IPS-20b (cell line): ENCODE measurements at regions not wholly inside any gene's neighbourhood (a gene's known extent, or its start where the extent isn't known, plus 50 kb on each side); places are given as distances from the start of the nearest gene placed in this dataset.
"Not testable (repeated sequence)": the region's sequence is repeated elsewhere in the genome, so short reads cannot be mapped to it uniquely, and the experiment has no call there.

Source experiments
- H3K27ac ChIP-seq: one replicate; pipeline ENCODE4 v1.5.1; 2013; ENCODE audit warnings: low read length
- H3K27me3 ChIP-seq: 2 replicates; pipeline ENCODE4 v1.6.1; 2013; ENCODE audit warnings: mild to moderate bottlenecking, low read length, inconsistent platforms; ENCODE audit not compliant: insufficient read depth
- H3K36me3 ChIP-seq: 2 replicates; pipeline ENCODE4 v1.6.1; 2013; ENCODE audit warnings: low read depth, mild to moderate bottlenecking, inconsistent platforms, low read length, moderate library complexity; ENCODE audit not compliant: insufficient read depth
- H3K4me1 ChIP-seq: 2 replicates; pipeline ENCODE4 v1.6.1; 2013; ENCODE audit warnings: mild to moderate bottlenecking, control low read depth, inconsistent platforms, low read length, moderate library complexity; ENCODE audit not compliant: insufficient read depth
- H3K4me3 ChIP-seq: 2 replicates; pipeline ENCODE4 v1.5.1; 2013; ENCODE audit warnings: mild to moderate bottlenecking, low read length, inconsistent platforms
- H3K9ac ChIP-seq: 2 replicates; pipeline ENCODE4 v1.6.1; 2013; ENCODE audit warnings: low read depth, mild to moderate bottlenecking, inconsistent platforms, low read length, moderate library complexity
- H3K9me3 ChIP-seq: 2 replicates; pipeline ENCODE4 v1.6.1; 2013; ENCODE audit warnings: mild to moderate bottlenecking, low read depth, low read length, inconsistent platforms; ENCODE audit not compliant: insufficient read depth

GRCh38 chr11:22528612-22529429 lies 96.8 kb downstream of the FANCF start:
- not testable (repeated sequence) for H3K36me3 ChIP-seq, H3K4me1 ChIP-seq, H3K27me3 ChIP-seq, H3K9me3 ChIP-seq, H3K27ac ChIP-seq
- peak overlapping the region; percentile 72 for H3K4me3 ChIP-seq
- H3K9ac ChIP-seq: peak overlapping the region; percentile 72

GRCh38 chr11:22522225-22522624 lies 103.4 kb downstream of the FANCF start:
- no peaks in the 10 kb centered on the region for H3K4me1 ChIP-seq
- no peaks in the 10 kb centered on the region for H3K9me3 ChIP-seq

GRCh38 chr11:22521226-22521625 lies 104.4 kb downstream of the FANCF start:
- Histone ChIP-seq H3K4me3 (no peak overlapping the region), H3K9me3 (no peaks in the 10 kb centered on the region), H3K4me1 (no peaks in the 10 kb centered on the region), H3K36me3 (no peaks in the 10 kb centered on the region), H3K9ac (no peak overlapping the region), H3K27me3 (no peaks in the 10 kb centered on the region), H3K27ac (no peak overlapping the region)

More at GRCh38 chr11:22522225-22522624, 103.4 kb downstream of the FANCF start:
- Histone ChIP-seq H3K9ac (no peak overlapping the region), H3K27me3 (no peaks in the 10 kb centered on the region), H3K36me3 (no peaks in the 10 kb centered on the region), H3K27ac (no peak overlapping the region), H3K4me3 (no peak overlapping the region)

GRCh38 chr11:22520521-22520920 lies 105.1 kb downstream of the FANCF start:
- no peaks in the 10 kb centered on the region for H3K27me3 ChIP-seq
- H3K36me3 ChIP-seq: no peaks in the 10 kb centered on the region
- no peak overlapping the region for H3K4me3 ChIP-seq
- H3K9ac ChIP-seq: no peak overlapping the region
- no peaks in the 10 kb centered on the region for H3K4me1 ChIP-seq
- H3K9me3 ChIP-seq: no peaks in the 10 kb centered on the region
- no peak overlapping the region for H3K27ac ChIP-seq

- not testable (repeated sequence) for H3K4me3 ChIP-seq, H3K27me3 ChIP-seq, H3K9ac ChIP-seq, H3K27ac ChIP-seq, H3K9me3 ChIP-seq, H3K4me1 ChIP-seq, H3K36me3 ChIP-seq
Observed at GRCh38 chr11:22518344-22518743, 107.3 kb downstream of the FANCF start.

GRCh38 chr11:22516111-22516510 lies 109.5 kb downstream of the FANCF start:
- H3K36me3 ChIP-seq: no peaks in the 10 kb centered on the region
- no peak overlapping the region for H3K4me3 ChIP-seq
- no peak overlapping the region for H3K27ac ChIP-seq
- no peaks in the 10 kb centered on the region for H3K9me3 ChIP-seq
- H3K27me3 ChIP-seq: no peaks in the 10 kb centered on the region
- H3K9ac ChIP-seq: no peak overlapping the region
- peaks cover 5% of the 10 kb centered on the region; the same call in 1 of the 2 replicates for H3K4me1 ChIP-seq

- no peak overlapping the region for H3K9ac ChIP-seq
Observed at GRCh38 chr11:22512457-22512856, 113.2 kb downstream of the FANCF start.

GRCh38 chr11:22510741-22511140 lies 114.9 kb downstream of the FANCF start:
- no peaks in the 10 kb centered on the region for H3K27me3 ChIP-seq
- no peak overlapping the region for H3K9ac ChIP-seq
- H3K27ac ChIP-seq: no peak overlapping the region
- H3K4me3 ChIP-seq: no peak overlapping the region
- peaks cover 12% of the 10 kb centered on the region; the same call in 1 of the 2 replicates for H3K4me1 ChIP-seq
- H3K36me3 ChIP-seq: no peaks in the 10 kb centered on the region
- no peaks in the 10 kb centered on the region for H3K9me3 ChIP-seq

More at GRCh38 chr11:22512457-22512856, 113.2 kb downstream of the FANCF start:
- Histone ChIP-seq H3K4me1 (peaks cover 12% of the 10 kb centered on the region; the same call in 1 of the 2 replicates), H3K27me3 (no peaks in the 10 kb centered on the region), H3K4me3 (no peak overlapping the region), H3K36me3 (no peaks in the 10 kb centered on the region), H3K9me3 (no peaks in the 10 kb centered on the region), H3K27ac (no peak overlapping the region)

GRCh38 chr11:22510010-22510409 lies 115.6 kb downstream of the FANCF start:
- Histone ChIP-seq H3K27me3 (no peaks in the 10 kb centered on the region), H3K9me3 (no peaks in the 10 kb centered on the region), H3K27ac (no peak overlapping the region), H3K9ac (no peak overlapping the region), H3K36me3 (no peaks in the 10 kb centered on the region), H3K4me1 (peaks cover 12% of the 10 kb centered on the region; the same call in 1 of the 2 replicates), H3K4me3 (no peak overlapping the region)

GRCh38 chr11:22508665-22509064 lies 117.0 kb downstream of the FANCF start:
- Histone ChIP-seq H3K27me3 (no peaks in the 10 kb centered on the region), H3K36me3 (no peaks in the 10 kb centered on the region), H3K9me3 (no peaks in the 10 kb centered on the region), H3K4me3 (no peak overlapping the region), H3K4me1 (peaks cover 12% of the 10 kb centered on the region; the same call in 1 of the 2 replicates), H3K9ac (no peak overlapping the region), H3K27ac (no peak overlapping the region)

GRCh38 chr11:22497474-22497873 lies 128.1 kb downstream of the FANCF start:
- Histone ChIP-seq H3K27me3 (no peaks in the 10 kb centered on the region), H3K9ac (no peak overlapping the region), H3K27ac (no peak overlapping the region), H3K9me3 (no peaks in the 10 kb centered on the region), H3K4me3 (no peak overlapping the region), H3K36me3 (no peaks in the 10 kb centered on the region), H3K4me1 (no peaks in the 10 kb centered on the region)

GRCh38 chr11:22491555-22492225 lies 133.9 kb downstream of the FANCF start:
- Histone ChIP-seq H3K4me3 (no peak overlapping the region), H3K27ac (no peak overlapping the region), H3K4me1 (no peaks in the 10 kb centered on the region), H3K9ac (no peak overlapping the region), H3K9me3 (no peaks in the 10 kb centered on the region), H3K36me3 (no peaks in the 10 kb centered on the region), H3K27me3 (no peaks in the 10 kb centered on the region)
